ENCODE measurements at regions not wholly inside any gene's neighbourhood (a gene's known extent, or its start where the extent isn't known, plus 50 kb on each side); places are given as distances from the start of the nearest gene placed in this dataset.

- H3K4me1 ChIP-seq (ENCODE audit: control insufficient read depth, insufficient read depth, low read length): no peaks in the 10 kb centered on the region
- intact Hi-C loops (cut with micrococcal nuclease; ENCODE audit: unreplicated experiment) (no loop called here), in situ Hi-C loops (cut with MboI) (no loop called here)
- DNase-seq (ENCODE audit: low read depth, low spot score): no peak
- RAD21 ChIA-PET (ENCODE audit: unreplicated experiment): no interaction called here
- no peaks in the 10 kb centered on the region for H3K9me3 ChIP-seq (replicated peaks; ENCODE audit: control insufficient read depth, insufficient read depth, low read length)
- SMC1A ChIA-PET (ENCODE audit: uncharacterized antibody, unreplicated experiment): no interaction called here
- no peak overlapping the region for H3K27ac ChIP-seq (ENCODE audit: control insufficient read depth, insufficient read depth)
- H4K20me1 ChIP-seq (ENCODE audit: control insufficient read depth, insufficient read depth): no peaks in the 10 kb centered on the region
- CTCF ChIA-PET: no interaction called here
- no peak overlapping the region for H2AFZ ChIP-seq (ENCODE audit: control insufficient read depth, low read depth, low read length)
- H3K79me2 ChIP-seq (ENCODE audit: control insufficient read depth, insufficient read depth, low read length): no peaks in the 10 kb centered on the region
- POLR2A ChIA-PET: no interaction called here
- H3K36me3 ChIP-seq (ENCODE audit: control insufficient read depth in 2 of 2, insufficient read depth in 2 of 2, low read length in 1 of 2): no peaks in the 10 kb centered on the region
- no TSS peak for BruUV-seq (replicated peaks)
- H3K4me3 ChIP-seq: no peak overlapping the region
- no peaks in the 10 kb centered on the region for H3K27me3 ChIP-seq (replicated peaks in 1 of 2; ENCODE audit: control insufficient read depth in 2 of 2, insufficient read depth in 2 of 2, low read length in 1 of 2)
- FAIRE-seq: no peak
- ATAC-seq: no peak
- 44% methylated on average over 3 of the region's 3 CpGs for WGBS (ENCODE audit: insufficient coverage, insufficient replicate concordance, low lambda C conversion rate, missing lambda C conversion rate)
- H3K4me2 ChIP-seq (ENCODE audit: control insufficient read depth, insufficient read depth): no peak overlapping the region
- H3K9ac ChIP-seq (ENCODE audit: control insufficient read depth, insufficient read depth, low read length): no peak overlapping the region
- TF ChIP-seq BCL11A (IDR thresholded peaks at IDR 0.05; ENCODE audit: low read depth, low read length) (no peak), CEBPB (IDR thresholded peaks at IDR 0.05; ENCODE audit: borderline replicate concordance in 1 of 2, low read depth in 2 of 2, low read length in 2 of 2) (no peak), PRDM15 (CRISPR knock-in tag; IDR thresholded peaks at IDR 0.05) (no peak), SMAD5 (IDR thresholded peaks at IDR 0.05; ENCODE audit: low read depth) (no peak), ZBTB11 (CRISPR knock-in tag; IDR thresholded peaks at IDR 0.05) (no peak), USF2 (IDR thresholded peaks at IDR 0.05; ENCODE audit: borderline replicate concordance, low read depth, low read length) (no peak), KDM1A (IDR thresholded peaks at IDR 0.05; ENCODE audit: borderline replicate concordance) (no peak), CHD1 (IDR thresholded peaks at IDR 0.05; ENCODE audit: low read depth, low read length) (no peak), FOXK2 (IDR thresholded peaks at IDR 0.05) (no peak), ASH2L (IDR thresholded peaks at IDR 0.05; ENCODE audit: borderline replicate concordance, low read depth) (no peak), MXI1 (IDR thresholded peaks at IDR 0.05; ENCODE audit: low read depth, low read length) (no peak), SKIL (IDR thresholded peaks at IDR 0.05; ENCODE audit: low read depth, poor library complexity, severe bottlenecking) (no peak), CBX5 (IDR thresholded peaks at IDR 0.05; ENCODE audit: low read depth) (no peak)
Measured at GRCh38 chr7:54076616-54077015, 465.6 kb upstream of the VSTM2A start.

Data from GM12878 (cell line).